ENCODE measurements at regions not wholly inside any gene's neighbourhood (a gene's known extent, or its start where the extent isn't known, plus 50 kb on each side); places are given as distances from the start of the nearest gene placed in this dataset.

DNA sequence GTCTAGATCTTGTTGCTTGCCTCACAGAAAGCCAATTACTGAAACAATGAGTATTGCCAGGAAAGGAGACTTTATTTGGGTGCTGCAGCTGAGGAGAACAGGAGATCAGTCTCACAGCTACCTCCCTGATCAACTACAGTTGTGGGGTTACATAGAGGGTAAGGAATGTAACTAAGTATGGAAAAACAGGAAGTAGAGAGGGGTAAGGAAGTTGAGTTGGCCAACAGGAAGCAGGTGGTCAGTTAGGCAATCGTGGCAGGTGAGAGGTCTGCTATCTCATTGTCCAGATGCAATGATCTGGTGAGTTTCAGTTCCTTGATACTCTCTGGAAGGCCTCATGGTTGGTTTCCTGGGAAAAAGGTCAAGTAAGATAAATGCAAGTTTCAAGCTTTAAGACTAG, 333.1 kb upstream of the GOT2 start:
- H4K20me1 ChIP-seq (ENCODE audit: control insufficient read depth, insufficient read depth): no peaks in the 10 kb centered on the region
- WGBS (ENCODE audit: insufficient coverage, insufficient replicate concordance, low lambda C conversion rate, missing lambda C conversion rate): 0% methylated on average over 1 of the region's 1 CpG
- ChIA-PET CTCF (no interaction called here), RAD21 (ENCODE audit: unreplicated experiment) (no interaction called here), POLR2A (no interaction called here), SMC1A (ENCODE audit: uncharacterized antibody, unreplicated experiment) (interaction anchor here (0.9 kb wide), 1 partner anchor 254 kb away, joined by 3 read pairs; no protein-coding TSS in a partner anchor)
- no peaks in the 10 kb centered on the region for H3K4me1 ChIP-seq (ENCODE audit: control insufficient read depth, insufficient read depth, low read length)
- H3K27ac ChIP-seq (ENCODE audit: control insufficient read depth, insufficient read depth): no peak overlapping the region
- no peak overlapping the region for H3K4me2 ChIP-seq (ENCODE audit: control insufficient read depth, insufficient read depth)
- no peak overlapping the region for H3K9ac ChIP-seq (ENCODE audit: control insufficient read depth, insufficient read depth, low read length)
- no peak for TF ChIP-seq CREM (IDR thresholded peaks at IDR 0.05; ENCODE audit: low read depth)
- TF ChIP-seq IRF4 (IDR thresholded peaks at IDR 0.05; ENCODE audit: low read depth, low read length): no peak
- TF ChIP-seq EGR1 (IDR thresholded peaks at IDR 0.05; ENCODE audit: borderline replicate concordance in 1 of 2, low read depth in 2 of 2, low read length in 2 of 2): no peak
- no peak for TF ChIP-seq RAD21 (IDR thresholded peaks at IDR 0.05; ENCODE audit: insufficient read depth, low read depth, low read length)
- TF ChIP-seq ZNF217 (IDR thresholded peaks at IDR 0.05): no peak
- TF ChIP-seq HDAC6 (IDR thresholded peaks at IDR 0.05; ENCODE audit: unreplicated experiment): no peak
- no peak for TF ChIP-seq RAD51 (IDR thresholded peaks at IDR 0.05)
- no peak for TF ChIP-seq USF1 (IDR thresholded peaks at IDR 0.05; ENCODE audit: borderline replicate concordance, extremely low read length, insufficient read depth, low read depth, low read length)
- TF ChIP-seq GABPA (IDR thresholded peaks at IDR 0.05; ENCODE audit: low read depth): no peak
- no peak for TF ChIP-seq NRF1 (conservative IDR thresholded peaks at IDR 0.05; ENCODE audit: low read depth, low read length)
- TF ChIP-seq CHD2 (IDR thresholded peaks at IDR 0.05; ENCODE audit: borderline replicate concordance, low read depth, low read length): no peak
- TF ChIP-seq CEBPB (IDR thresholded peaks at IDR 0.05; ENCODE audit: borderline replicate concordance in 1 of 2, low read depth in 2 of 2, low read length in 2 of 2): no peak
- TF ChIP-seq JUND (IDR thresholded peaks at IDR 0.05; ENCODE audit: low read depth, low read length): no peak
- no peak for TF ChIP-seq RFX5 (IDR thresholded peaks at IDR 0.05; ENCODE audit: low read depth, low read length)
- no peak for TF ChIP-seq NBN (IDR thresholded peaks at IDR 0.05)
- no peak for TF ChIP-seq CBX5 (IDR thresholded peaks at IDR 0.05; ENCODE audit: low read depth)
- no peak overlapping the region for H3K4me3 ChIP-seq
- in situ Hi-C loops (cut with MboI) (no loop called here), intact Hi-C loops (cut with micrococcal nuclease; ENCODE audit: unreplicated experiment) (no loop called here)
- no peaks in the 10 kb centered on the region for H3K27me3 ChIP-seq (replicated peaks in 1 of 2; ENCODE audit: control insufficient read depth in 2 of 2, insufficient read depth in 2 of 2, low read length in 1 of 2)
- ATAC-seq (no peak), FAIRE-seq (no peak), DNase-seq (ENCODE audit: low read depth, low spot score) (no peak)
- no peak overlapping the region for H2AFZ ChIP-seq (ENCODE audit: control insufficient read depth, low read depth, low read length)
- no peaks in the 10 kb centered on the region for H3K79me2 ChIP-seq (ENCODE audit: control insufficient read depth, insufficient read depth, low read length)
- H3K9me3 ChIP-seq (replicated peaks; ENCODE audit: control insufficient read depth, insufficient read depth, low read length): no peaks in the 10 kb centered on the region
- H3K36me3 ChIP-seq (ENCODE audit: control insufficient read depth in 2 of 2, insufficient read depth in 2 of 2, low read length in 1 of 2): no peaks in the 10 kb centered on the region
- no TSS peak for BruUV-seq (replicated peaks)
